Lower leg skin (tissue), 3 donors: ENCODE measurements at regions not wholly inside any gene's neighbourhood (a gene's known extent, or its start where the extent isn't known, plus 50 kb on each side); places are given as distances from the start of the nearest gene placed in this dataset.

Experiments
- CTCF ChIP-seq, 3 donors: fragments of 450-650 bp; IDR thresholded peaks; one replicate each; pipeline ENCODE4 v1.5.1; 2016; ENCODE audit warnings: antibody characterized with exemption in 3 of 3, mild to moderate bottlenecking in 3 of 3, moderate library complexity in 2 of 3
- POLR2A ChIP-seq, 2 donors: fragments of 450-650 bp; IDR thresholded peaks; one replicate each; pipeline ENCODE4 v1.6.1; 2016 to 2017; ENCODE audit warnings: antibody characterized with exemption in 2 of 2, mild to moderate bottlenecking in 1 of 2, moderate library complexity in 1 of 2

GRCh38 chr5:67478337-67478736 lies 281.7 kb upstream of the CD180 start:
- TF ChIP-seq CTCF (IDR thresholded peaks at IDR 0.05) (no peak), POLR2A (IDR thresholded peaks at IDR 0.05) (no peak)
